A549 (cell line): ENCODE measurements at regions not wholly inside any gene's neighbourhood (a gene's known extent, or its start where the extent isn't known, plus 50 kb on each side); places are given as distances from the start of the nearest gene placed in this dataset.

Source experiments
- ATAC-seq, 2 experiments: fragments of 200-7000 bp in 1 of 2; fragments of >200 bp in 1 of 2; cut with Nextera tagmentation in 1 of 2; cut with Tn5 transposase in 1 of 2; 3 replicates each; pipeline versions ENCODE4 v1.8.0 to v1.9.1; 2018 to 2020; ENCODE audit warnings: mild to moderate bottlenecking in 1 of 2, moderate library complexity in 1 of 2
- CTCF ChIA-PET: fragments of 300-600 bp; sonication (Branson Sonifier 250); formaldehyde crosslinking; extraction: SDS; loops from one replicate; lab custom pipeline; 2021; ENCODE audit warnings: antibody characterized with exemption, inconsistent platforms; lab: Yijun Ruan, JAX
- POLR2A ChIA-PET: fragments of 350-600 bp; formaldehyde crosslinking; extraction: SDS; loops from one replicate; lab custom pipeline; 2021; ENCODE audit warnings: antibody characterized with exemption, inconsistent platforms; lab: Yijun Ruan, JAX
- DNase-seq, 2 experiments: peaks; one replicate each; pipeline versions ENCODE4 v3.0.0 to v3.0.0-alpha.2; 2011 to 2016; ENCODE audit warnings: low read depth in 1 of 2, low spot score in 1 of 2
- FAIRE-seq: peaks from 2 replicates; lab custom pipeline; 2011; peaks lifted over from hg19 to GRCh38; lab: Jason Lieb, UNC
- H3K27ac ChIP-seq, 2 experiments: fragments of >200 bp; sonication (Bioruptor Twin); formaldehyde crosslinking; 3 replicates each; pipeline ENCODE4 v1.5.1; 2016 to 2017
- H3K4me1 ChIP-seq: fragments of >200 bp; sonication (Bioruptor Twin); formaldehyde crosslinking; 3 replicates; pipeline ENCODE4 v1.6.1; 2016
- H3K4me2 ChIP-seq: fragments of >200 bp; sonication (Bioruptor Twin); formaldehyde crosslinking; 3 replicates; pipeline ENCODE4 v1.6.1; 2016
- H3K4me3 ChIP-seq: fragments of >200 bp; sonication (Bioruptor Twin); formaldehyde crosslinking; 3 replicates; pipeline ENCODE4 v1.5.1; 2016
- H3K9me3 ChIP-seq: fragments of >200 bp; sonication (Bioruptor Twin); formaldehyde crosslinking; 3 replicates; pipeline ENCODE4 v1.6.1; 2016
- CBX8 ChIP-seq: fragments of 200-600 bp; sonication (generic); IDR thresholded peaks from 2 replicates; pipeline ENCODE4 v1.6.1; 2016
- CHD2 ChIP-seq: fragments of 150-350 bp; IDR thresholded peaks from 2 replicates; pipeline ENCODE4 v1.6.1; 2014; ENCODE audit warnings: low read length; ENCODE audit not compliant: partially characterized antibody
- FOSB ChIP-seq: fragments of 250-450 bp; sonication (Bioruptor Pico); IDR thresholded peaks from 2 replicates; pipeline ENCODE4 v1.5.0; 2020; ENCODE audit warnings: mild to moderate bottlenecking, moderate library complexity
- HDAC2 ChIP-seq: fragments of 200-600 bp; sonication (generic); IDR thresholded peaks from 2 replicates; pipeline ENCODE4 v1.6.1; 2016
- HEYL ChIP-seq: fragments of 250-450 bp; sonication (Bioruptor Pico); IDR thresholded peaks from 2 replicates; pipeline ENCODE4 v1.8.0; 2021; ENCODE audit warnings: mild to moderate bottlenecking, moderate library complexity
- JUN ChIP-seq, 2 experiments: fragments of >200 bp; sonication (Bioruptor Twin); formaldehyde crosslinking; IDR thresholded peaks; 2 replicates in 1 of 2; 3 replicates in 1 of 2; pipeline ENCODE4 v1.6.1; 2016 to 2017
- KDM5A ChIP-seq: fragments of 200-600 bp; sonication (generic); IDR thresholded peaks from 2 replicates; pipeline ENCODE4 v1.6.1; 2016; ENCODE audit warnings: antibody characterized with exemption, mild to moderate bottlenecking
- MAFK ChIP-seq: fragments of 450-650 bp; IDR thresholded peaks from 2 replicates; pipeline ENCODE4 v1.6.1; 2014; ENCODE audit not compliant: partially characterized antibody
- NR3C1 ChIP-seq: fragments of >200 bp; sonication (Bioruptor Twin); formaldehyde crosslinking; IDR thresholded peaks from 3 replicates; pipeline ENCODE4 v1.6.1; 2017
- RARB ChIP-seq: fragments of 250-450 bp; sonication (Bioruptor Pico); IDR thresholded peaks from 2 replicates; pipeline ENCODE4 v1.8.0; 2021; ENCODE audit warnings: mild to moderate bottlenecking, moderate library complexity
- TP53 ChIP-seq: fragments of 250-450 bp; sonication (Bioruptor Pico); IDR thresholded peaks from 2 replicates; pipeline ENCODE4 v1.5.0; 2021; ENCODE audit warnings: mild to moderate bottlenecking, moderate library complexity
- ZC3H11A ChIP-seq: fragments of 450-650 bp; IDR thresholded peaks from 2 replicates; pipeline ENCODE4 v1.6.1; 2014; ENCODE audit warnings: antibody characterized with exemption, mild to moderate bottlenecking
- ZNF302 ChIP-seq: fragments of 250-450 bp; sonication (Bioruptor Pico); IDR thresholded peaks from 2 replicates; pipeline ENCODE4 v1.9.0; 2021; ENCODE audit warnings: inconsistent platforms, mild to moderate bottlenecking, moderate library complexity
- WGBS: methylation state at CpG from one replicate; pipeline ENCODE4 v1.1.6; 2017; ENCODE audit errors: missing lambda C conversion rate; 5-methylcytosine and 5-hydroxymethylcytosine counted together
- TF ChIP-seq, protein P1 (sequence below): fragments of 250-450 bp; sonication (Bioruptor Pico); IDR thresholded peaks from 2 replicates; pipeline ENCODE4 v1.5.0; 2020; ENCODE audit warnings: low read depth, mild to moderate bottlenecking, moderate library complexity
- TF ChIP-seq, protein P2 (sequence below): IDR thresholded peaks from 2 replicates; pipeline ENCODE4 v1.6.1; 2012
- TF ChIP-seq, protein P3 (sequence below): fragments of >200 bp; sonication (Bioruptor Twin); formaldehyde crosslinking; IDR thresholded peaks from 3 replicates; pipeline ENCODE4 v1.6.1; 2016
- TF ChIP-seq, protein P4 (sequence below): fragments of 250-450 bp; sonication (Bioruptor Pico); IDR thresholded peaks from 2 replicates; pipeline ENCODE4 v1.5.0; 2021; ENCODE audit warnings: mild to moderate bottlenecking, moderate library complexity, borderline replicate concordance

DNA sequence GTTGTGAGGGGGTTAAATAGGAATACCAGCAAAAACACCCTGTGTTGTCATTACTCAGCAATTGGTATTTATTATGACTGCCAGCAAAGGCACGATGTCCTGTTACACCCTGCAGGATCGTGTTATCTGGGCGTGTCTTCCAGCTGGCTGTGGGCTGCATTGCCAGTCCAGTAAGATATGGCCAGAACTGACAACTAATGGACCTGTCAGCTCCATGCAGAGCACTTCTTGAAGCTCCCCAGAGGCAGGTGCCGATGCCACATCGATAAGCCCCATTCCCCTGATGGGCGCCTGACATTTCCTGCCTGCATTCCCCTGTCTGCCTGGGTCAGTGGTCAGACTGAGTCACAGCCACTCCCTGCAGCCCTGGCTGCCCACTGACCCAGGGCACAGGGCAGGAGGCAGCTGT lies 79.7 kb upstream of the RASGRF1 start:
- DNase-seq, result peak; percentile 51 to 52
- H3K4me1 ChIP-seq, result peaks cover 29% of the 10 kb centered on the region
- H3K9me3 ChIP-seq, result no peaks in the 10 kb centered on the region
- WGBS, result 6% methylated on average over 6 of the region's 6 CpGs
- peak overlapping the region; percentile 74 for H3K4me2 ChIP-seq
- no peak for TF ChIP-seq KDM5A
- peak; percentile 68 for TF ChIP-seq MAFK
- TF ChIP-seq, protein P1, sequence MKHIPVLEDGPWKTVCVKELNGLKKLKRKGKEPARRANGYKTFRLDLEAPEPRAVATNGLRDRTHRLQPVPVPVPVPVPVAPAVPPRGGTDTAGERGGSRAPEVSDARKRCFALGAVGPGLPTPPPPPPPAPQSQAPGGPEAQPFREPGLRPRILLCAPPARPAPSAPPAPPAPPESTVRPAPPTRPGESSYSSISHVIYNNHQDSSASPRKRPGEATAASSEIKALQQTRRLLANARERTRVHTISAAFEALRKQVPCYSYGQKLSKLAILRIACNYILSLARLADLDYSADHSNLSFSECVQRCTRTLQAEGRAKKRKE (CRISPR knock-in tag), result no peak
- no peak for TF ChIP-seq TP53 (CRISPR knock-in tag)
- TF ChIP-seq JUN (IDR thresholded peaks at IDR 0.05), result no peak
- no peak for TF ChIP-seq FOSB (CRISPR knock-in tag)
- ChIA-PET POLR2A (no interaction called here), CTCF (interaction anchor here (1.4 to 3.4 kb wide), 3 partner anchors 11 to 142 kb away, joined by 4 to 24 read pairs (median 8); no protein-coding TSS in a partner anchor)
- H3K4me3 ChIP-seq, result no peak overlapping the region
- 0 out of 6 replicates have a peak overlapping the region, but pooled peaks of 1 of the 2 experiments have one; percentile 5 for H3K27ac ChIP-seq
- no peak for FAIRE-seq
- ATAC-seq, result peak; percentile 42 to 74; a peak in 4 of 6 replicates

- Histone ChIP-seq H3K9me3 (no peaks in the 10 kb centered on the region), H3K4me3 (no peak overlapping the region), H3K4me1 (peaks cover 29% of the 10 kb centered on the region), H3K27ac (peak overlapping the region; percentile 5 to 29; a peak in 1 of 6 replicates), H3K4me2 (peak overlapping the region; percentile 74)
- ChIA-PET CTCF (interaction anchor here (1.1 to 3.4 kb wide), 4 partner anchors 12 to 141 kb away, joined by 3 to 24 read pairs (median 6); no protein-coding TSS in a partner anchor), POLR2A (no interaction called here)
- TF ChIP-seq, protein P2, sequence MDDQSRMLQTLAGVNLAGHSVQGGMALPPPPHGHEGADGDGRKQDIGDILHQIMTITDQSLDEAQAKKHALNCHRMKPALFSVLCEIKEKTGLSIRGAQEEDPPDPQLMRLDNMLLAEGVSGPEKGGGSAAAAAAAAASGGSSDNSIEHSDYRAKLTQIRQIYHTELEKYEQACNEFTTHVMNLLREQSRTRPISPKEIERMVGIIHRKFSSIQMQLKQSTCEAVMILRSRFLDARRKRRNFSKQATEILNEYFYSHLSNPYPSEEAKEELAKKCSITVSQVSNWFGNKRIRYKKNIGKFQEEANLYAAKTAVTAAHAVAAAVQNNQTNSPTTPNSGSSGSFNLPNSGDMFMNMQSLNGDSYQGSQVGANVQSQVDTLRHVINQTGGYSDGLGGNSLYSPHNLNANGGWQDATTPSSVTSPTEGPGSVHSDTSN, result no peak
- TF ChIP-seq CHD2 (no peak), HDAC2 (no peak), FOSB (CRISPR knock-in tag) (no peak), ZC3H11A (no peak), HEYL (CRISPR knock-in tag) (no peak)
- no peak for DNase-seq
- ATAC-seq, result no peak
- WGBS, result 76% methylated on average over 4 of the region's 4 CpGs
- no peak for FAIRE-seq
Observed at GRCh38 chr15:79169526-79170133, 79.0 kb upstream of the RASGRF1 start.

DNA sequence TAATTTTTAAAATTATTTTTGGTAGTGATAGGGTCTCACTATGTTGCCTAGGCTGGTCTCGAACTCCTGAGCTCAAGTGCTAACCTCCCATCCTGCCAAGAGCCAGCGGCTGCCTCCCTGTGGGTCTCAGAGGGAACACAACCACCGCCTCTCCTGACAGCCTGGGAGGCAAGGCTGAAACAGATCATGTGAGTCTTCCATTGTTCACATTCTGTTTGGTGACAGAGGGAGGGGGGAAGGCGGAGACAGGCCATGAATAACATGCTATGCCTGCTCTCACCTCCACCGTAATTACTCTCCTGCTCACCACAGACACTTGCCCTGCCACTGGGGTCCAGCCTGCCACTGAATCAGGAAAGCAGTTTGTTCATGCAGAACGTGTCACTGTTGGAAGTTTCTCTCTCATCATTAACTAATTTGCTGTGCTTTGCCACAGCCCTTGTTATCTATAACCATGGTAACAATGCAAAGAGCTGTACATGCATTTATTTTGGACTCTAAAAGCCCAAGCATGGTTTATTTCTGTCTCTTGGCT lies 78.4 kb upstream of the RASGRF1 start:
- no peak overlapping the region for H3K27ac ChIP-seq
- no peak for FAIRE-seq
- ATAC-seq, result peak; percentile 40 to 50; a peak in 4 of 6 replicates
- peak in 1 of 2 experiments; percentile 48 for DNase-seq
- ChIA-PET POLR2A (no interaction called here), CTCF (interaction anchor here (1.0 to 3.4 kb wide), 5 partner anchors 8 to 141 kb away, joined by 3 to 24 read pairs (median 4); no protein-coding TSS in a partner anchor)
- H3K4me1 ChIP-seq, result peaks cover 29% of the 10 kb centered on the region
- H3K4me3 ChIP-seq, result no peak overlapping the region
- H3K9me3 ChIP-seq, result no peaks in the 10 kb centered on the region
- 49% methylated on average over 6 of the region's 6 CpGs for WGBS
- TF ChIP-seq RARB (CRISPR knock-in tag) (no peak), ZNF302 (CRISPR knock-in tag) (no peak), NR3C1 (no peak), CBX8 (no peak)
- TF ChIP-seq, protein P3, sequence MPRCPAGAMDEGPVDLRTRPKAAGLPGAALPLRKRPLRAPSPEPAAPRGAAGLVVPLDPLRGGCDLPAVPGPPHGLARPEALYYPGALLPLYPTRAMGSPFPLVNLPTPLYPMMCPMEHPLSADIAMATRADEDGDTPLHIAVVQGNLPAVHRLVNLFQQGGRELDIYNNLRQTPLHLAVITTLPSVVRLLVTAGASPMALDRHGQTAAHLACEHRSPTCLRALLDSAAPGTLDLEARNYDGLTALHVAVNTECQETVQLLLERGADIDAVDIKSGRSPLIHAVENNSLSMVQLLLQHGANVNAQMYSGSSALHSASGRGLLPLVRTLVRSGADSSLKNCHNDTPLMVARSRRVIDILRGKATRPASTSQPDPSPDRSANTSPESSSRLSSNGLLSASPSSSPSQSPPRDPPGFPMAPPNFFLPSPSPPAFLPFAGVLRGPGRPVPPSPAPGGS, result no peak
- TF ChIP-seq, protein P4, sequence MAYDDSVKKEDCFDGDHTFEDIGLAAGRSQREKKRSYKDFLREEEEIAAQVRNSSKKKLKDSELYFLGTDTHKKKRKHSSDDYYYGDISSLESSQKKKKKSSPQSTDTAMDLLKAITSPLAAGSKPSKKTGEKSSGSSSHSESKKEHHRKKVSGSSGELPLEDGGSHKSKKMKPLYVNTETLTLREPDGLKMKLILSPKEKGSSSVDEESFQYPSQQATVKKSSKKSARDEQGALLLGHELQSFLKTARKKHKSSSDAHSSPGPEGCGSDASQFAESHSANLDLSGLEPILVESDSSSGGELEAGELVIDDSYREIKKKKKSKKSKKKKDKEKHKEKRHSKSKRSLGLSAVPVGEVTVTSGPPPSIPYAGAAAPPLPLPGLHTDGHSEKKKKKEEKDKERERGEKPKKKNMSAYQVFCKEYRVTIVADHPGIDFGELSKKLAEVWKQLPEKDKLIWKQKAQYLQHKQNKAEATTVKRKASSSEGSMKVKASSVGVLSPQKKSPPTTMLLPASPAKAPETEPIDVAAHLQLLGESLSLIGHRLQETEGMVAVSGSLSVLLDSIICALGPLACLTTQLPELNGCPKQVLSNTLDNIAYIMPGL (CRISPR knock-in tag), result no peak
- TF ChIP-seq, all 56 proteins: peak for 0
- H3K4me2 ChIP-seq, result no peak overlapping the region
